Right ventricle myocardium superior (tissue), 1 donor: ENCODE measurements at regions not wholly inside any gene's neighbourhood (a gene's known extent, or its start where the extent isn't known, plus 50 kb on each side); places are given as distances from the start of the nearest gene placed in this dataset.
A peak's percentile ranks its signal among the peaks of the same experiment; 100 is the strongest.

Source experiments
- ATAC-seq: fragments of 200-7000 bp; cut with Tn5 transposase; one replicate; pipeline ENCODE4 v1.9.1; 2020; ENCODE audit warnings: mild to moderate bottlenecking; ENCODE audit not compliant: poor library complexity
- DNase-seq: peaks from one replicate; pipeline ENCODE4 v3.0.0-alpha.2; 2020
- intact Hi-C: fragments of 100-400 bp; cut with DNase I; formaldehyde crosslinking; loops from one replicate; pipeline ENCODE4 v1.11.2; 2022
- donor health status: DM: no; HTN: yes; CAD: no; lungs with severe emphysema.

GRCh38 chr10:36675458-36675880 lies 449.9 kb upstream of the ANKRD30A start:
- intact Hi-C loops, result no loop called here
- no peak for ATAC-seq
- no peak for DNase-seq

DNA sequence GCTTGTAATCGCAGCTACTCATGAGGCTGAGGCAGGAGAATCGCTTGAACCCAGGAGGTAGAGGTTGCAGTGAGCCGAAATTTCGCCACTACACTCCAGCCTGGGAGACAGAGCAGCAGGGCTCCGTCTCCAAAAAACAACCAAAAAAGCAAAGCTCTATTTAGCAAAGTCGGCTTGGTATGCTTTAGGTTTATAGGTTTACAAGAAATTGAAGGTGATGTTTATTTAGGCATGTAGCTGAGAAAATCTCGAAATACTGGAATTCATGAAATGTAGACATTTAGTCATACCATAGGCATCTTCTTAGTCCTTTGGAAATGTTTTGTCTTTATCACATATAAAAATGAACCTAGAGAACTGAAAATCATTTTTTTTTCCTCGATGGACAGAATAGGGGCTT lies 453.8 kb upstream of the ANKRD30A start:
- intact Hi-C loops, result no loop called here
- ATAC-seq (no peak), DNase-seq (no peak)

DNA sequence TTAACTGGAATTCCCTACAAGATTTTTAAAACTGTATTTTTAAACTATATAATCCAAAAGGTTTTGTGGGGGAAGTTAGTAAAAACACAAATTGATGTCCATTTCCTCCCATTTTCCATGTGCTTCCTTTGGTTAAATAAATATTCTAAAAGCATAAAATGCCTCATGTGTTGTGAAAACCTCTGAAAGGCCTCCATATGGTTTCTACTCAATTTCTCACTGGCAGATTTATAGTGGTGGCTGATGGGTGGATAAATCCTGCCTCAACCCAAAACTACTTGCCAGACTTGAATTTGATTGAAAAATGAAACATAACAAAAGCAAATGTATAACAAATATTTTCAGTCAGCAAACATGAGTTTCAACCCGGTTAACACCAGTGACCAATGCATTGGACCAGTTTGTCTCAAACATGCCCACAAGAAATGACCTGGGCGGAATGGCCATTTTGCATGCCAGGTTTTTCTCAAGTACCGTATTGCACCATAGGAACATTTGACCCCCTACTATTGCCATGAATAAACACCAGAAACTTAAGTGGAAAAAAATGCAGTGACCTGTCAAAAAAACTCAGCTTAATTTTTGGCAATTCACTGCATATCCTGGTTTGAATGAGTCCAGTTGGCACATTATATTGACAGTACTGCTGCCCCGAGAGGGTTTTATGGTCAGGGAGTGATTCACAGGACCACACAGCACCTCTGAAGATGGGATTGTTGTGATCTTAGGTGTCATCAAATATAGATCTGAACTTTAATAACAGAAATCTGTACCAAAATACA lies 454.6 kb upstream of the ANKRD30A start:
- ATAC-seq (no peak), DNase-seq (no peak)
- intact Hi-C loops, result no loop called here

DNA sequence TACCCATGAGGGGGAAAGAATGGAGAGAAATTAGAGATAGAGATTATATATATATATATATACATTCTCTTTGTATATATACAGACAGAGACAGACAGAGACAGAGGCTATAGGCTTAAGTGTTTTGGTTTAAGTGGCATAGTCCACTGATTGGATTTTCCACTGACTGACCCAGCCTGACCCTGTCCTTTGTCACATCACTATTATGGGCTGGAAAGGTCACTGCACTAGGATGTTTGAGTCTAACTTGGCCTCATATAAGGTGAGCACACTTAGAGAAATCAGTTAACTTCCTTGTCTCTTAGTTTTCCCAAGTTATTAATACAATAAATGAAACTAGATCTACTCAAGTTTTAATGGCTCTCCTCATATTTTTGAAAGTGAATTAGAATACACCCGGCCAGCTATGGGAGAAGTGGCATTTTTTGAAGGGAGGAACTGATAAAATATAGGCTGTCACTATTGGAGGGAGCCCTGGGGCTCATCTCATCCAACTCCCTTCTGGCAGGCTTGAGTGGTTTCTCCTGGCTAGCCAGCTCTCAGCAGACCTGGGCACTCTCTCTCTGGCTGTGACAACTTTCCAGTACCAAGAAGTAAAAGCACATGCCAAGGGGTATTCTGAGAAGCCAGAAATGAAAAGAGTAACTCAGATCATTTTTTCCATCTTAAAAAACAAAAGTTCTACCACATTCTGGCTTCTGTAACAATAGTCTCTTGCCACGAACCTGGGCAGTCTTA lies 455.6 kb upstream of the ANKRD30A start:
- DNase-seq (no peak), ATAC-seq (peak; percentile 73)
- intact Hi-C loops, result no loop called here

DNA sequence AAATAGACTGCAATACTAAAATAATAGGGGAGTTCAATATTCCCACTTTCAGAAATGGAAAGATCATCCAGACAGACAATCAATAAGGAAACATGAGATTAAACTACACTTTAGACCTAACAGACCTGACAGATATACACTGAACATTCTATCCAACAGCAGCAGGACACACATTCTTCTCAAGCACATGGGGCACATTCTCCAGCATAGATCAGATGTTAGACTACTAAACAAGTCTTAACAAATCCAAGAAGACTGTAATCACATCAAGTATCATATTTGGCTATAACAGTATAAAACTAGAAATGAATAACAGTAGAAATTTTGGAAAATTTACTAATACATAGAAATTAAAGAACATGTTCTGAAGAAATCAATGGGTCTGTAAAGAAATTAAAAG lies 458.9 kb upstream of the ANKRD30A start:
- intact Hi-C loops, result no loop called here
- DNase-seq (no peak), ATAC-seq (no peak)

DNA sequence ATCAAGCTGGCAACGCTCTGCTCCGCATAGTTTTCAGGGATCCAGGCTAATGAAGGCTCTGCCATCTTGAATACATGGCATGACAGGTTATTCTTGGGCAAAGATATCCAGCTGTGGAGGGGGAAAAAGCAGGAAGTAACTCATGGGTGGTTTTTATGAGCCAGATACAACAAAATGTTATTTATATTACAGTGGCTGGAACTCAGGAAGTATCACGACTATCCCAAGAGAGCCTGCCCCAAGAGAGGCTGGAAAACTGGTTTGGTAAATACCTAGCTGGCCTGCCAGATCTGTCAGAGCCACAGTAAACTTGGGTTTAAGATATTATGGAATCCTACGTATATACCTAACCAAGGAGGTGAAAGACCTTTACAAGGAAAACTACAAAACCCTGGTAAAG lies 462.8 kb upstream of the ANKRD30A start:
- ATAC-seq (no peak), DNase-seq (no peak)
- intact Hi-C loops, result no loop called here

DNA sequence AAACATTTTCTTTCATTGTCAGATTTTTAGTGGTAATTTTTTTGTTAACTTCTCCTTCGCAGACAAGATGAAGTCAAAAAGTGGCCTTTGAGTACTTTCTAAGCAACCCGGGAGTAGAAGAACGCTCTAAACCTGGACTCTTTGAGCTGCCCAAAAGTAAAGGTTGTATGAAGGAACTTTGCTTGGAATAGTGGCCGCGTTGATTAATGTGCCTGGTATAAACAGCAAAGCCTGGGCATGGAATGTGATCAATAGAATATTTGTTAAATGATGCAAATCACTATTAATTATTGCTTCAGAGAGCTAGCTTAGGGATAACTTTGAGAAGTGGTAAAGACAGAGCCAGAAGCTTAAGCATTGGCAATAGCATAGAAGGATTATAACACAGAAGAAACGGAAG lies 475.1 kb upstream of the ANKRD30A start:
- intact Hi-C loops, result no loop called here
- no peak for DNase-seq
- no peak for ATAC-seq

DNA sequence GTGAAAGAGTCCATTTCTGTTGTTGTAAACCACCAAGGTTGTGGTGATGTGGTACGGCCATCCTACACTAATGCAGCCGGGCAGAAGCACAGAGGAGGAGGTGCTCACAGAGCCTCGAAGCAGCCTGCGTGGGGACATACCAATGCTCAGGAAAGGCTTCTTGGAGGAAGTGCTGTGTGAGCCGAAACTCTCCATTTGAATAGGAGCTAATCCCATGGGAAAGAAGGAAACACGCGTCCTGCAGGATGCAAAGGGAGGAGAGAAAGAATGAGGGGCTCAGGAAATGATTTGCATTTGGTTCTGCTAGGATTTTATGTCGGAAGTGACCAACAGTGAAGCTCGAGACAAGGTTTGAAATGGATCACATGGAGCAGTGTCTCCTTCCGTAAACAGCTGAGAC lies 477.9 kb upstream of the ANKRD30A start:
- no peak for ATAC-seq
- no peak for DNase-seq

GRCh38 chr10:36640626-36641025 lies 484.8 kb upstream of the ANKRD30A start:
- no peak for DNase-seq
- no peak for ATAC-seq
- intact Hi-C loops, result no loop called here

More for the DNA sequence above, 477.9 kb upstream of the ANKRD30A start:
- intact Hi-C loops, result no loop called here

DNA sequence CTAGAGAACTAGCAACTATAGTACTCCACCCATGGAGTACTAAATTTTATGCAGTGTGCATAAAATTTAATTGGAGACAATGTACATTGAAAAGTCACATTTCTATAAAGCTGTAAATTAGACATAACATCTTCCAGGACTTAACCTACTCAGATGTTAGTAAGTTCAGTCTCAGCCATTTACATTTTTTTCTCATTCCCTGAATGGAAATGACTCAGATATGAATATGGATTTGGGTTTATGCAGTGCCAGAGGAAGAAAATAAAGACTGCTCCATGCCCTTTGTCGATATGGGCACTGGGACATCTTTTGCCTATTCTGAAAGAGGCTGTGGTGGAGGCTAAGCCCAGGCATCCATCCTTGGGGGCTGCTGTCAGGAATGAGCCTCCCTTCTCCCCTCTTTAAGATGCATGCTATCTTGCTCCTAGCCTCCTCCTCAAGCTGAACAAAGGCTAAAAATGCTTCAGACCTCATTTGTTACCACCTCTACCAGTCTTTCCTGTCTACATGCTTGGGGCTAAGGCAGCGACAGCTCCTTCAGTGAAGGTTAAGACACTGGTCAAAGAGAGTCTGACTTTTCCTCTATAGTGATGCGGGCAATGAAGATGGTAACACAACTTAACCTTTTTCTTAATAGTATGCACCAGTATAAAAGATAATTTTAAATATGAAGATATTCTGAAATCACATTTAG lies 486.8 kb upstream of the ANKRD30A start:
- intact Hi-C loops, result no loop called here
- no peak for ATAC-seq

DNA sequence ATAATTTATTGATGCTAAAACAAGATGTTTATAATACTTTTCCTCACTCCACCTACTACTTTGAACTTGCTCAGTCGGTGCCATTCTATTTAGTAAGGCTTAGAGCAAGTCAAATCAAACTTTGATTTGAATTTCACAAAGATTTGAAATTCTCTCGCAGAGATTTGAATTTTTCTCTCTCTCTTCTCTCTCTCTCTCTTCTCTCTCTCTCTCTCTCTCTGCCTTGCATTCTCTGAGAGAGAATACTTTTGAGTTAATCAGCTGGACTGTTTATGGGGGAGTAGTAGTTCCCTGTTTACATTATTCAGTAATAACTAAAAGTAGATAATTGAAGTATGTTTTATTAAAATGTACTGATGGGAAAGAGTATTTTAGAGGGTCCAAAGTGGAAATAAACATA lies 488.5 kb upstream of the ANKRD30A start:
- DNase-seq, result no peak
- ATAC-seq, result no peak
- intact Hi-C loops, result no loop called here

More for the DNA sequence above, 486.8 kb upstream of the ANKRD30A start:
- DNase-seq, result no peak

DNA sequence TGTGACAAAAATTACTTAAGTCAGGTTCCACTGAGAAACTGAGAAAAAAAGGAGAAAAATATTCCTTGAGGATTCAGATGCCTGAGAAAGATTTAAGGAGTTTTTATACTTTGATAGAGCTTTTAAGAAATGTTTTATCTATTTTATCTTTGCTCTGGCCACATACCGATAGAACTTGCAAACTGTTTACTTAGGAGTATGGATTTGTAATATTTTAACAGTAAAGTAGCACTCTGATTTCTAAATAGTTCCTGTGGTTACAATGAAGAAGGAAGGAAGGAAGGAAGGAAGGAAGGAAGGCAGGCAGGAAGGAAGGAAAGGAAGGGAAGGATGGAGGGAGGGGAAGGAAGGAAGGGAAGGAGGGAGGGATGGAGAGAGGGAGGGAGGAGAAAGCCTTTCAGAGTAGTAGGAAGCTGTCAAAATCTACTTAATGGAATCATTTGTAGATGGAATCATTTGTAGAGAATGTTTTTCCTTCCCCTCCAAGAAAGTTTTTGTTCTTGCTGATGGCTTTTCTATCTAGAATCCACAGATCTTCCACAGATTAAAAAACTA lies 489.0 kb upstream of the ANKRD30A start:
- DNase-seq (no peak), ATAC-seq (no peak)
- intact Hi-C loops, result no loop called here

GRCh38 chr10:36634916-36635315 lies 490.5 kb upstream of the ANKRD30A start:
- DNase-seq, result no peak

GRCh38 chr10:36630267-36630666 lies 495.1 kb upstream of the ANKRD30A start:
- intact Hi-C loops, result no loop called here
- ATAC-seq, result no peak
- no peak for DNase-seq

More at GRCh38 chr10:36634916-36635315, 490.5 kb upstream of the ANKRD30A start:
- no peak for ATAC-seq
- intact Hi-C loops, result no loop called here

- DNase-seq, result no peak
- intact Hi-C loops, result no loop called here
- ATAC-seq, result no peak
Measured at GRCh38 chr10:36629476-36629875, 495.9 kb upstream of the ANKRD30A start.

GRCh38 chr10:36624551-36625100 lies 500.8 kb upstream of the ANKRD30A start:
- ATAC-seq (no peak), DNase-seq (no peak)
- intact Hi-C loops, result no loop called here

DNA sequence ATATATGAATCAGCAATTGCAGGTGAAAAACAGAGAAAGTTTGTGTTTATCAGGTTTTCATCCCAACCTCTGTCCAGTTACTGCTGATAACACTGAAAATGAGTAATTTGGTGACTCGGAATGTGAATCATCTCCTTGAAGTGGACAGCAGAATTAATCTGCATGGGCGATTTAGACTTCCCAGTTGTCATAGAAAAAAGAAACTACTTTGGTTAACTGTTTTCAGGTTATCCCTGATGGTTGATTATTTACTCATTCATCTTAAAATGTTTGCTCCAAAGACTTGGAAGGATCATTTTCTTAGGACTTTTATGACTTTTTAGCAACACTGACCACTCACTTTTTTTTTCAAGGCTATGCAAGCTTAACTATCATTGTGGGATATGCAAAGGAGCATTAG lies 504.1 kb upstream of the ANKRD30A start:
- intact Hi-C loops, result no loop called here
- ATAC-seq, result no peak
- no peak for DNase-seq

DNA sequence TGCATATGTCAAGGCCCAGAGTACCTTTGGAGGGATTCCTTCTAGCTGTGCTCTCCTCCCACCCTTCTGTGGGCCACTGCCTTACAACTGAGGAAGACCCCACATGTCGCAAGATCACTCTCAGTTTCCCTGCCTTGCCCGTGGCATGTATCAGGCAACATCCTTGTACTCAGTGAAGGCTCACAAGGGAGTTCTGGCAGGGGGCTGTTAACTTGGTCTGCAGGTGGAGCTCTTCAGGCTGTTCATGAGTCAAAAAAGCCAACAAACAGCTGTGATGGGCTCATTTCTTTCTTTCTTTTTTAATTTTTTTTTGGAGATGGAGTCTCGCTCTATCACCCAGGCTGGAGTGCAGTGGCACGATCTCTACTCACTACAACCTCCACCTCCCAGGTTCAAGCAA lies 513.0 kb upstream of the ANKRD30A start:
- DNase-seq (no peak), ATAC-seq (no peak)
- intact Hi-C loops, result no loop called here

GRCh38 chr10:36608866-36609265 lies 516.5 kb upstream of the ANKRD30A start:
- intact Hi-C loops, result no loop called here

More at GRCh38 chr10:36608866-36609265, 516.5 kb upstream of the ANKRD30A start:
- DNase-seq, result no peak
- ATAC-seq, result no peak
